GM12874 (cell line): ENCODE measurements at regions not wholly inside any gene's neighbourhood (a gene's known extent, or its start where the extent isn't known, plus 50 kb on each side); places are given as distances from the start of the nearest gene placed in this dataset.

Experiments used
- TF ChIP-seq, protein P1 (sequence below): IDR thresholded peaks from 2 replicates; pipeline ENCODE4 v1.5.1; 2011; ENCODE audit warnings: low read depth, mild to moderate bottlenecking, control low read depth, low read length, moderate library complexity; ENCODE audit not compliant: insufficient read depth

DNA sequence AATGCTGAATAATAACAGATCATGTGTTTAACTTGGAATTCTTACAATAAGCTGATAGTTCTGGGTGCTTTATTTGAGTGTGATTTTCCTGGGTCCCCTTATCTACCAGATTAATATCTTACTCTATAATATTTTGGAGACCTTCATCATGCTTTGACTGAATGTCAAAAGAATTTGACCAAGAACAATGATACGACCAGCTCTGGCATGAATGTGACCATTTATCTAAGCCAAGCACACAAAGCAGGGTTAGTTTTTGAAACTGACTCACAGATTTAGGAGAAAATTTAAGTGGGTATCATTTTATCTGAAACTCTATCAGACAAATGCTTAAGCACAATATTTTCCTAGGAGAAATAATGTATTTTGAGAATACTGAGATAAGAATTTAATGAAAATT lies 677.0 kb downstream of the NYAP2 start:
- TF ChIP-seq, protein P1, sequence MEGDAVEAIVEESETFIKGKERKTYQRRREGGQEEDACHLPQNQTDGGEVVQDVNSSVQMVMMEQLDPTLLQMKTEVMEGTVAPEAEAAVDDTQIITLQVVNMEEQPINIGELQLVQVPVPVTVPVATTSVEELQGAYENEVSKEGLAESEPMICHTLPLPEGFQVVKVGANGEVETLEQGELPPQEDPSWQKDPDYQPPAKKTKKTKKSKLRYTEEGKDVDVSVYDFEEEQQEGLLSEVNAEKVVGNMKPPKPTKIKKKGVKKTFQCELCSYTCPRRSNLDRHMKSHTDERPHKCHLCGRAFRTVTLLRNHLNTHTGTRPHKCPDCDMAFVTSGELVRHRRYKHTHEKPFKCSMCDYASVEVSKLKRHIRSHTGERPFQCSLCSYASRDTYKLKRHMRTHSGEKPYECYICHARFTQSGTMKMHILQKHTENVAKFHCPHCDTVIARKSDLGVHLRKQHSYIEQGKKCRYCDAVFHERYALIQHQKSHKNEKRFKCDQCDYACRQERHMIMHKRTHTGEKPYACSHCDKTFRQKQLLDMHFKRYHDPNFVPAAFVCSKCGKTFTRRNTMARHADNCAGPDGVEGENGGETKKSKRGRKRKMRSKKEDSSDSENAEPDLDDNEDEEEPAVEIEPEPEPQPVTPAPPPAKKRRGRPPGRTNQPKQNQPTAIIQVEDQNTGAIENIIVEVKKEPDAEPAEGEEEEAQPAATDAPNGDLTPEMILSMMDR: no peak

DNA sequence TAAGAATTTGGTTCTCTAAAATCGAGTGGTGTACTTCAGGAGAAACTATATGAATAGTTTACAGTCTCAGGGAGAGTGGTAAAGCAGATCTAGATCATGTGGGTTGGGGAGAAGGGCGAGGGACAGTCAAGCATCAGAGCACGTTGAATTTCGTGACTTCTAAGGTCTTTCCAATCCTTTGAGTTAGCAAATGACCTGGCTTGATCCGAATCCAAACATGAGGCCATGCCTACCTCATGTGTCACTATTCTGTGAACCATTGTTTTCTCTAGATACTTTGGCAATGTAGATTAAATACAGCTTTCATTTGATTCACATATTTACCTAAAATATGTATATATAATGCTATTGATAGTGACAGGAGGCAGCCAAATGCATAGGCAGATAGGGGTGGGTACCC lies 674.9 kb downstream of the NYAP2 start:
- TF ChIP-seq, protein P1: no peak

DNA sequence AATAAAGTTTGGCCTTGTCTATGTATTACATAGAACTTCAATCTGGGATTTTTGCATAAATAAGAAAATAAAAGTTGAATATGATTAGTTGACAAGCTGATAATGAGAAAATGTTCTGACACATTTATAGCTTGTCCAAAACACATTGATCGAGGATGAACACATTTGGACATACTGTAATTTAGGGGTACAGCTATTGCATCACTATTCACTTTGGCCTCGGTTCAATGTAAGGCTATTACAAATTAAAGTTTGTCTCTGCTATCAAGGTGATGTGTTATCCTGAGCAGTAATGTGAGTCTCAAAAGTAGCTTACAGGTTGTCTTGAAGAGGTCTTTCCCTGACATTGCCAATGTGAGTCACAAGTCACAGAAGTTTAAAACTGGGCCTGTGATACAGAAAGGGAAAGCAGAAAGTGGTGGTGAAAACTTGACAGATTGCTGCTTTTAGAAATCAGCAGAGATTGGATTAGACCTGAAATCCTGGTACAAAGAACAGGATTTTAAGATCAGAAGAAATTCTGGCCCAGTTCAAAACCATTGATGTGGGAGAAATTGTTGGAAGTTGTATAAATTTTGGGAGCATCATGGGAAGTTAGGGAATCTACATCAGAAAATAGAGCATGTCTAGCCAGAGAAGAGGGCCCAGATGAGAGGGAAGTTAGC lies 674.1 kb downstream of the NYAP2 start:
- TF ChIP-seq, protein P1: no peak

DNA sequence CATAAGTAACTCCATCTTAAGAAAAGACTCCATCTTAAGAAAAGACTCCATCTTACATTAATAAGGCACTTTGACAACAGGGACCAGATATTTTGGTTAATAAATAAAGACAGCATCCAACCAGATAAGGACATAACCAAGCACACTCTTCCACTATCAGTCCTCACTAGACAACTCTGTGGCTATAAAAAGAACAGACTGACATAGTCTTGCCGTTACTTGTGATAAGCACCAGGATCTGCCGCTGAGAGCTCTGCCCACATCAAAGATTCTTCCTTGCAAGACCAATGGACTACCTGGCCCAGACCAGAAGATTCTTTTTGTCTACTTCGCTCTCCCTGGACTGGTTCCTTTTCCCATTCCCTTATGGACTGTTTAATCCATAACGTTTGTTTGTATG lies 667.4 kb downstream of the NYAP2 start:
- TF ChIP-seq, protein P1: no peak

DNA sequence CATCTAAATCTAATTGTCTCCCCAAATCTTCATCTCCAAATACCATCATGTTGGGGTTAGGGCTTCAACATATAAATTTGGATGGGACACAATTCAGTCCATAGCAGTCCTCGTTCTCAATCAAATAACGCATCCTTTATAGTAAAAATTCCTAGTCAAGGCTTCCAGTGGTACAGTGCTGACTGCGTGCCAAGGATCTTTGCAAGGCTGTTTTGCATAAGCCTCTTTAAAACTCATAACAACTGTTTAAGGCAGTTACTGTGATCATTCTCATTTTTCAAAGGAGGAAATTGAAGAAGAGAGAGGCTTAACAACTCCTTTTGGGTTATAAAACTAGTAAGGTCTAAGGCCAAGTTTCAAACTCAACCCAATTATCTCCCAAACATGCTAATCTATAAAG lies 666.9 kb downstream of the NYAP2 start:
- TF ChIP-seq, protein P1: no peak

DNA sequence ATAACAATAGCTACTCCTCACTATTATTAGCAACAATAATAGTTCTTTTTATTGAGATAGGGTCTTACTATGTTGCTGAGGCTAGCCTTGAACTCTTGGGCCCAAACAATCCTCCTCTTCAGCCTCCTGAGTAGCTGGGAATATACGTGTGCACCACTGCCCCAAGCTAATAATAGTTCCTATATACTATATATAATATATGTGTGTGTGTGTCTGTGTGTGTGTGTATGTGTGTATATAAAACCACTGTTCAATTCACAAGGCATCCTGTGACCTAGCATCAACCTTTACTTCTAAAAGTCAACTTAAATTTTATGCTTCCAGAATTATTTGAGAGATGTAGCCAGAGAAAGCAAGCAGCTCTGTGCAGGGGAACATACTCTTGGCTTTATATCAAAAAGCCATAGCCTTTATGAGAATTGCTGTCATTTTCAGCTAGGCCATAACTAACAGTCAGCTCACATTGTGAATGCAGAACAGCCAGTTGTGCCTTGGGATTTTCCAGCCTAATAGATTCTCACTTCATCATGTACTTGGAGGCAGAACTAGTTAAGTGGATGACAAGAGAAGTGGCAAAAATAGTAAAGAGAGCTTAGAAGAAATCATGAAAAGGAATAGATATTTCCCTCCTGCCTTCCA lies 665.5 kb downstream of the NYAP2 start:
- TF ChIP-seq, protein P1: no peak

DNA sequence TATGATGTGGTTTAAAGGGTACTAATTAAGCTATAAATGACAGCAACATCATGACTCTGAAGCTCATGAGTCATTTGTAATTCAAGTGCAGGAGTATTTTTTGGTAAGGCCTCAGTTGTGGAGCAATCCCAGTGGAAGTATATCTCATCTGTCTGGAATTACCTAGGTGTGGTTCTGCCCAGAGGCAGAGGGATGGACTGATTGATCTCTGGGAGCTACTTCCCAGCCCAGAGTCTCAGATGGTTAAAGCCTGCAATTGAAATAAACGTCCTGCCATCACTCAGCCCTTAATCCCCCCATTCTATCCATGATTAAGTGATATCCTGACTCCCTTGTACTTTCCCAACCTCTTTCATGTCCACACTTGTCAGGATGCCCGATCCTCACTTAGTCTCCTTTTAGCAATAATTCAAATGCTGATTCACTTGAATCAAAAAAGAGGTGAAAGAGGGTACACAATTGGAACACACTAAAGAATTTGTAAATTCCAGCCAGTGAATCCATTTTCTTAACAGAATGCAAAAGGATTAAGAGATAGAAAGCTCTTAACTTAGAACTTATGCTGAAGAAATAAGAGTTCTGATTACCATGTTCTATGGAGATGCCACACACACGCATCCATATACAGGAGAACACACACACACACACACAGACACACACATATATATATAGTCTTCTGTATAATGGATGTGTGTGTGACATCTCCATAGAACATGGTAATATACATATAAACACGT lies 664.4 kb downstream of the NYAP2 start:
- TF ChIP-seq, protein P1: no peak
